GM11168 (cell line): ENCODE measurements at regions not wholly inside any gene's neighbourhood (a gene's known extent, or its start where the extent isn't known, plus 50 kb on each side); places are given as distances from the start of the nearest gene placed in this dataset.

Experiments used
- in situ Hi-C: fragments of 300-500 bp; cut with MboI; formaldehyde crosslinking; loops from one replicate; pipeline ENCODE4 v1.12.0; 2022; ENCODE audit warnings: low sequenced_read_pairs; ENCODE audit not compliant: unreplicated experiment

DNA sequence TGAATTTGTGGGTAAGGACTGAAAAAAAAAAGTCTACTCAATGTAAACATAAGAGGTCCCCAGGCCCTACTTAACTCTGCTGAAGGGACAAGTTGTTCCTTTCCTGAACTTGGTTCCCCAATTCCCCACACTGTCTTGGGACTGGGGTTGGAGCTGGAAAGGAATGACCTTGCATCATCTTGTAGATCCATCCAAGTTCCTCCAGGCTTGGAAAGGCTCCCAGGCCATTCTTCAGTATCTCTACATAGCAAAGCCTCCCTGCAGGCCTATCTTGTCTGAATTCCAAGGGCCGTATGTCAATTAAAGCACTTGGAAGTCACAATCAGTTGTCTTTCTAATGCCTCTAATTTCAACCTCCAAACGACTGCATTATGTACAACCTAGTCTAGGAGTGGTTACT, 361.2 kb downstream of the TMEM135 start:
- in situ Hi-C loops: no loop called here

DNA sequence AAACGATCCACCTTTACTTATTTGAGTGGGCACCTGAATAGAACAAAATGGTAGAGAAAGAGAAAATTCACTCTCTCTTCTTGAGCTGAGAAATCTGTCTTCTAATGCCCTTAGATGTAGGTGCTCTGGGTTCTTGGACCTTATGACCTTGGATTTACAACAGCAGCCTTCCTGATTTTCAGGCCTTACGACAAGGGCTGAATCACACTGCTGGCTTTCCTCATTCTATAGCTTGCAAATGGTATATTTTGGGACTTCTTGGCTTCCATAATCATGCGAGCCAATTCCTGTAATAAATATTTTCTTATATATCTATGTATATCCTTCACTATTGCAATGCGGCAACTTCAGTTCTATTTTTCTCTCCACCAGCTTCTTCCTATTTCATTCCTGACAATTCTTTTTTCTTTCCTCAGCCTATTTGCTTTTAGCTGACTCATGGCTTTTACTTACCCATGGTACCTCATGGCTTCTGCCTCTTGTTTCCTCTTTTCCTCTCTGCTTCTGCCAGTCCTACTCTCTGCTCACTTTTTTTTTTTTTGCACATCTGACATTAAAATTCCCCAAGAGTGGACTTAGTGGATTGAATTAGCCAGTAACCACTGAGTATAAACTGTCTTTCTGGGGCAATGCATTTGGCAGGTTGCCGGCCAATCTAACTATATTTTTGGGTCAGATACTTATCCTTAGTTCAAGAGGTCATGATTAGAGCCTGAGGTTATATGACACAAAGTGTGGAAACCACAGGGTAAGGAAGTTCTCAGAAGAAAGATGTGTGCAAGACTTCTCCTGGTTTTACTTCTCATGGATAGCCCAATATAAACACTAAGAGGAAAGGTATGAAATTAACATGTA, 359.5 kb downstream of the TMEM135 start:
- in situ Hi-C loops: no loop called here

DNA sequence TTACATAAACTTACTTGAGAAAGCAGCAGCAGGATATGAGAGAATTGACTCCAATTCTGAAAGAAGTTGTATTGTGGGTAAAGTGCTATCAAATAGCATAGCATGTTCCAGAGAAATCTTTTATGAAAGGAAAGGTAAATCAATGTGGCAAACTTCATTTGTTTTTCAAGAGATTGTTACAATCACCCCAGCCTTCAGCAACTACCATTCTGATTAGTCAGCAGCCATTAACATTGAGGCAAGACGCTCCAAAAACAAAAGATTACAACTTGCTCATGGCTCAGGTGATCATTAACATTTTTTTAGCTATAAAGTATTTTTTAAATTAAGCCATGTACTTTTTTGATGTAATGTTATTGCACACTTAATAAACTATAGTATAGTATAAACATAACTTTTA, 357.2 kb downstream of the TMEM135 start:
- in situ Hi-C loops: no loop called here

DNA sequence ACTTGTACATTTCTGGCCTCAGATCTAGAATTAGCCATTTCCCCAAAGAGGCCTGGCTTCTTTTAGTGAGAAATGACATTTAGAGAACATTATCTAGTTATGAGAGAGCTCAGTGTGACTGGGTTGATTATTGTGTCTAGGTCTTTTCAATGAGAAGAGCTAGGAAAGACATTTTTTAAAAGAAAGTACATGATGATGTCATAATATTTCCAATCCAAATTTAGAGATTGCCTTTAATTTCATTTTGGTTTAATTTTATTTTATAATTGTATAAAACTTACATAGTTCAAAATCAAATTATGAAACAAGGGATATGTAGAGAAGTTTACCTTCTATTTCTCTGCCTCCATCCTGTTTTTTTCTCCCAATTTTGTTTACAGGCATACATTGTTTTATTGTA, 354.9 kb downstream of the TMEM135 start:
- in situ Hi-C loops: no loop called here

DNA sequence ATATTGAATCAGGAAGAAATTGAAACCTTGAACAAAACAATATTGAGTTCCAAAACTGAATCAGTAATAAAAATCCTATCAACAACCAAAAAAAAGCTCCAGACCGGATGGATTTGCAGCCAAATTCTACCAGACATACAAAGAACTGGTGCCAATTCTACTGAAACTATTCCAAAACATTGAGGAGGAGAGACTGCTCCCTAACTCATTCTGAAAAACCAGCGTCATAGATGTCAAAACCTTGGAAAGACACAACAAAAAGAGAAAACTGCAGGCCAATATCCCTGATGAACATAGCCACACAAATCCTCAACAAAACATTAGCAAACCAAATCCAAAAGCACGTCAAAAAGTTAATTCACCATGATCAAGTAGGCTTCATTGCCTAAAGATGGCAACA, 353.8 kb downstream of the TMEM135 start:
- in situ Hi-C loops: no loop called here

DNA sequence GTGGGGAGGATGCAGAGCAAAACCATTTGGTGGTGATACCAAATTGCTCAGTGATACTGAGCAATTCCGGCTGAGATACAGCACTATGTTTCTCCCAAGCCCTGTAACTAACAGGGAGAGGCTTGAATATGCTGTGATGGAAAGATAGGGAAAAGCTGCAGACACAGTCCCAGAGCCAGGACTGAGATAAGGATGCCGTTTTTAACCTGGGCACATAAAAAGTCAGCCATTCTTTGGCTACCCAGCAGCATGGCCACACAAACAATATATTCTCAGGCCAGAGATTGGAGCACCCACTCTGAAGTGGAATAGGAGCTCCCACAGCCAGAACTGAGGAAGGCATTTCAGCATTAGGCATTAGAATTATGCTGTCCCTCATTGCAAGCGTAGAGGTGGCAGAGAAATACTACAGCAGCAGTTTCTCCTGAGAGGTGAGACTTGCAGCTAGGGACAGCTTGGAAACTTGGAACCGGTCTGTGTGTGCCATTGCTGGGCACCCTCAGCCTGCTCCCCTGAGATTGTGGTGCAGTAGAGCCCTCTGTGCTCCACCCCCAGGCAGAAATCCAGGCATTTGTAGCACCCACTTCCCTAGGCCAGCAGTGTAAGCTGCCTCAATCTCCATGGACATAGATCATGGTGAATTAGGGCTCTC, 346.5 kb downstream of the TMEM135 start:
- in situ Hi-C loops: no loop called here

DNA sequence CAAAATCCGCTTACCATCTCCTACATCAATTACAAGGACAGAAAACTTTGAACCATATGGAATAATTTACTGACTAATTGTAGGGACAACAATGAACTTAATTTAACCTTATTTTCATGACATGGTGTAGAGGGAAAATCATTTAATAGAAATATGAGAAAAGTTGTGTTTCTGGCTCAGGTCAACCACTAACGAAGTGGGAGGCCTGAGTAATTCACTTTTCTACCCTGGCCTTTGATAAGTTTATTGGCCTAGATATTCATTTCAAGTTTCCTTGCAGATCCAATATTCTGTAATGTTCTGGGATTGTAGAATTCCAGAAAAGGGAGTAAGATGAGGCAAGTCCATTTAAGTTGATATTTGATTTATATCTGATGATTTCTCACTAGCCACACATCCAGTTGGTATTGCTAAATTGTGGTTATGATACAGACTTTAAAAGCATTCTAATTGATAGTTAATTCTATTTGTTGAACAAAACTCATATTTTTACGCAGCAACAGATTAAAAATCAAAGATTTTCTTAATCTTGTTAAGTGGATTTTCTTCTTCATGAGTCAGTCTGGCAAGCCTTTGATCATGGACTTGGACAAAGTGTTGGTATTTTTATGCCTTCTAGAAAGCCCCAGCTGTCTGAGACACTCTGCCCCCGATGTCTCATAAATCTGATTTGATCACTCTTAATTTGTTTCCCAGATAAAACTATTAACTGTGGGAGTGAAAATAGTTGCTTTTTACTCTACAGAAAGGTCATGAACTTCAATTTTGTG, 336.5 kb downstream of the TMEM135 start:
- in situ Hi-C loops: no loop called here
